ENCODE measurements at regions not wholly inside any gene's neighbourhood (a gene's known extent, or its start where the extent isn't known, plus 50 kb on each side); places are given as distances from the start of the nearest gene placed in this dataset.

DNA sequence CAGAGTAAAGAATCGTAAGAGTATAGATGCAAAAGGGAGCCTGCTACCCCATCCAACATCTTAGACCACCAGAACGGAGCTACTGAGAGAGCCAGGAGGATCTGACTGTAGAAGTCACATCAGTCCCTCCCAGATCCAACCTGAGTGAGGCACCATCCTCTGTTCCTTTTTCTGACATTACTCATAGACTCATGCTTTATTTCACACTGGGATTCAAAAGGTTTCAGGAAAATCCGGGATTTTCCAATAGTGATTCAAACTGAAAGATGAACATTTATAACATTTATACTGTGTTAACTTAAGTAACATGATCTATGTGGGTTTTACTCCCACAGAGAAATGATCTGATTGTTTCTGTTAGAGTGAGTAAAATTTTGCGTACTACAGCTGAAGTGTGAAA lies 868.6 kb upstream of the GJE1 start:
- no peak for DNase-seq (ENCODE audit: low spot score)
- Histone ChIP-seq H3K27ac (no peak overlapping the region), H3K4me3 (no peak overlapping the region)
- TF ChIP-seq, protein P1, sequence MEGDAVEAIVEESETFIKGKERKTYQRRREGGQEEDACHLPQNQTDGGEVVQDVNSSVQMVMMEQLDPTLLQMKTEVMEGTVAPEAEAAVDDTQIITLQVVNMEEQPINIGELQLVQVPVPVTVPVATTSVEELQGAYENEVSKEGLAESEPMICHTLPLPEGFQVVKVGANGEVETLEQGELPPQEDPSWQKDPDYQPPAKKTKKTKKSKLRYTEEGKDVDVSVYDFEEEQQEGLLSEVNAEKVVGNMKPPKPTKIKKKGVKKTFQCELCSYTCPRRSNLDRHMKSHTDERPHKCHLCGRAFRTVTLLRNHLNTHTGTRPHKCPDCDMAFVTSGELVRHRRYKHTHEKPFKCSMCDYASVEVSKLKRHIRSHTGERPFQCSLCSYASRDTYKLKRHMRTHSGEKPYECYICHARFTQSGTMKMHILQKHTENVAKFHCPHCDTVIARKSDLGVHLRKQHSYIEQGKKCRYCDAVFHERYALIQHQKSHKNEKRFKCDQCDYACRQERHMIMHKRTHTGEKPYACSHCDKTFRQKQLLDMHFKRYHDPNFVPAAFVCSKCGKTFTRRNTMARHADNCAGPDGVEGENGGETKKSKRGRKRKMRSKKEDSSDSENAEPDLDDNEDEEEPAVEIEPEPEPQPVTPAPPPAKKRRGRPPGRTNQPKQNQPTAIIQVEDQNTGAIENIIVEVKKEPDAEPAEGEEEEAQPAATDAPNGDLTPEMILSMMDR (IDR thresholded peaks at IDR 0.05): no peak

GRCh38 chr6:141261672-141262060 lies 871.1 kb upstream of the GJE1 start:
- TF ChIP-seq, protein P1 (IDR thresholded peaks at IDR 0.05): no peak
- H3K27ac ChIP-seq: no peak overlapping the region
- no peak overlapping the region for H3K4me3 ChIP-seq
- DNase-seq (ENCODE audit: low spot score): no peak

- no peak for DNase-seq (ENCODE audit: low spot score)
- TF ChIP-seq, protein P1 (IDR thresholded peaks at IDR 0.05): no peak
- Histone ChIP-seq H3K4me3 (no peak overlapping the region), H3K27ac (no peak overlapping the region)
Observed at GRCh38 chr6:141261016-141261671, 871.6 kb upstream of the GJE1 start.

DNA sequence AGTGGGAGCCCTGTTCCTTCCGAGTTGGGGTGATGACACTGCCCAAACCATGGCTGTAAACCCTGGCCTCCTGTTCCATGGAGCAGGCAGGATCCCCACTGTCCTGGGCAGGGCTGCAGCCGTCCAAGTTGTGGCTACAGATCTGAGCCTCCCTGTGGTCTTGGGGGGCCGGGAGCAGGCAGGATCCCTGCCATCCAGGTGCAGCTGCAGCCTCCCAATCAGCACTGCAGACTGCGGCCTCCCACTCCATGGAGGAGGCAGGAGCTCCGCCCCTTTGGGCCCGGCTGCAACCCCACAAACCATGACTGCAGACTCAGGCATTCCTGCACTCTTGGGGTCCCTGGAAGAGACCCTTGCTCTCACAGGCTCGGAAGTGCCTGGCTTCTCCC lies 872.1 kb upstream of the GJE1 start:
- H3K27ac ChIP-seq: no peak overlapping the region
- no peak for DNase-seq (ENCODE audit: low spot score)
- TF ChIP-seq, protein P1 (IDR thresholded peaks at IDR 0.05): no peak
- no peak overlapping the region for H3K4me3 ChIP-seq

DNA sequence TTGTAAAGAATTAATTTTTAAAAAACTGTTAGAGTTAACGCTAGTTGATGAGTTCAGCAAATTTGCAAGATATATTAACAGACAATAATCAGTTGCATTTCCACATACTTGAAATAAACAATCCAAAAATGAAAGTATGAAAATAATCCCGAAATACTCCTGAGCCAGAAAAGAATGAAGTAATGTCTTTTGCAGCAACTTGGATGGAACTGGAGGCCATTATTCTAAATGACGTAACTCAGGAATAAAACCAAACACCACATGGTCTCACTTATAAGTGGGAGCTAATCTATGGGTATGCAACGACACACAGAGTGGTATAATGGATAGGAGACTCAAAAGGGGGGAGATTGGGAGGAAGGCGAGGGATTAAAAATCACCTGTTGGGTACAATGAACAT lies 872.9 kb upstream of the GJE1 start:
- H3K27ac ChIP-seq: no peak overlapping the region
- no peak overlapping the region for H3K4me3 ChIP-seq
- TF ChIP-seq, protein P1 (IDR thresholded peaks at IDR 0.05): no peak
- no peak for DNase-seq (ENCODE audit: low spot score)

- TF ChIP-seq, protein P1 (IDR thresholded peaks at IDR 0.05): no peak
- Histone ChIP-seq H3K27ac (no peak overlapping the region), H3K4me3 (no peak overlapping the region)
- no peak for DNase-seq (ENCODE audit: low spot score)
Observed at GRCh38 chr6:141259091-141259490, 873.6 kb upstream of the GJE1 start.

DNA sequence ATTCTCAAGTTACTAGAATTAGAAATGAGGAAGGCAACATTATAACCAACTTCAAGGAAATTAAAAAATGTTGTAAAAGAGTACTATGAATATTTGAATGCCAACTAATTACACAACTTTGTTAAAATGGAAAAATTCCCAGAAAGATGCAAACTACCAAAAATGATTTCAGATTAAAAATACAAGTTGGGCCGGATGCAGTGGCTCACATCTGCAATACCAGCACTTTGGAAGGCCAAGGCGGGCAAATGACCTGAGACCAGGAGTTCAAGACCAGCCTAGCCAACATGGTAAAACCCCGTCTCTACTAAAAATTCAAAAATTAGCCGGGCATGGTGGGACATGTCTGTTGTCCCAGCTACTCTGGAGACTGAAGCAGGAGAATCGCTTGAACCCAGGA lies 874.2 kb upstream of the GJE1 start:
- TF ChIP-seq, protein P1 (IDR thresholded peaks at IDR 0.05): no peak
- no peak for DNase-seq (ENCODE audit: low spot score)
- Histone ChIP-seq H3K27ac (no peak overlapping the region), H3K4me3 (no peak overlapping the region)

Data from coronary artery (tissue), 2 donors.